ENCODE measurements at regions not wholly inside any gene's neighbourhood (a gene's known extent, or its start where the extent isn't known, plus 50 kb on each side); places are given as distances from the start of the nearest gene placed in this dataset.

GRCh38 chr10:4303045-4303444 is 518.0 kb upstream of the KLF6 start:
- no peak overlapping the region for H3K4me3 ChIP-seq (replicated peaks; ENCODE audit: insufficient read depth, low read length)
- TF ChIP-seq POLR2AphosphoS5 (IDR thresholded peaks at IDR 0.05; ENCODE audit: low read depth), result no peak
- no peak for TF ChIP-seq GABPA (IDR thresholded peaks at IDR 0.05; ENCODE audit: low read depth)
- no peak for TF ChIP-seq SPI1 (IDR thresholded peaks at IDR 0.05; ENCODE audit: borderline replicate concordance, low read depth)
- TF ChIP-seq, protein P1, sequence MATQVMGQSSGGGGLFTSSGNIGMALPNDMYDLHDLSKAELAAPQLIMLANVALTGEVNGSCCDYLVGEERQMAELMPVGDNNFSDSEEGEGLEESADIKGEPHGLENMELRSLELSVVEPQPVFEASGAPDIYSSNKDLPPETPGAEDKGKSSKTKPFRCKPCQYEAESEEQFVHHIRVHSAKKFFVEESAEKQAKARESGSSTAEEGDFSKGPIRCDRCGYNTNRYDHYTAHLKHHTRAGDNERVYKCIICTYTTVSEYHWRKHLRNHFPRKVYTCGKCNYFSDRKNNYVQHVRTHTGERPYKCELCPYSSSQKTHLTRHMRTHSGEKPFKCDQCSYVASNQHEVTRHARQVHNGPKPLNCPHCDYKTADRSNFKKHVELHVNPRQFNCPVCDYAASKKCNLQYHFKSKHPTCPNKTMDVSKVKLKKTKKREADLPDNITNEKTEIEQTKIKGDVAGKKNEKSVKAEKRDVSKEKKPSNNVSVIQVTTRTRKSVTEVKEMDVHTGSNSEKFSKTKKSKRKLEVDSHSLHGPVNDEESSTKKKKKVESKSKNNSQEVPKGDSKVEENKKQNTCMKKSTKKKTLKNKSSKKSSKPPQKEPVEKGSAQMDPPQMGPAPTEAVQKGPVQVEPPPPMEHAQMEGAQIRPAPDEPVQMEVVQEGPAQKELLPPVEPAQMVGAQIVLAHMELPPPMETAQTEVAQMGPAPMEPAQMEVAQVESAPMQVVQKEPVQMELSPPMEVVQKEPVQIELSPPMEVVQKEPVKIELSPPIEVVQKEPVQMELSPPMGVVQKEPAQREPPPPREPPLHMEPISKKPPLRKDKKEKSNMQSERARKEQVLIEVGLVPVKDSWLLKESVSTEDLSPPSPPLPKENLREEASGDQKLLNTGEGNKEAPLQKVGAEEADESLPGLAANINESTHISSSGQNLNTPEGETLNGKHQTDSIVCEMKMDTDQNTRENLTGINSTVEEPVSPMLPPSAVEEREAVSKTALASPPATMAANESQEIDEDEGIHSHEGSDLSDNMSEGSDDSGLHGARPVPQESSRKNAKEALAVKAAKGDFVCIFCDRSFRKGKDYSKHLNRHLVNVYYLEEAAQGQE (IDR thresholded peaks at IDR 0.05; ENCODE audit: insufficient replicate concordance, low read depth), result no peak
- H3K27ac ChIP-seq (replicated peaks), result no peak overlapping the region
- no peaks in the 10 kb centered on the region for H3K27me3 ChIP-seq (ENCODE audit: insufficient read depth, poor library complexity, severe bottlenecking)
- no peak for DNase-seq (ENCODE audit: low read depth in 1 of 2, low spot score in 1 of 2)

- no peak for DNase-seq (ENCODE audit: low read depth in 1 of 2, low spot score in 1 of 2)
- TF ChIP-seq, protein P1 (IDR thresholded peaks at IDR 0.05; ENCODE audit: insufficient replicate concordance, low read depth), result no peak
- no peak for TF ChIP-seq CTCF (IDR thresholded peaks at IDR 0.05; ENCODE audit: insufficient read depth, low read length)
- no peak for TF ChIP-seq POLR2AphosphoS5 (IDR thresholded peaks at IDR 0.05; ENCODE audit: low read depth)
- TF ChIP-seq GABPA (IDR thresholded peaks at IDR 0.05; ENCODE audit: low read depth), result no peak
- TF ChIP-seq SPI1 (IDR thresholded peaks at IDR 0.05; ENCODE audit: borderline replicate concordance, low read depth), result no peak
- Histone ChIP-seq H3K27ac (replicated peaks) (no peak overlapping the region), H3K4me3 (replicated peaks; ENCODE audit: insufficient read depth, low read length) (no peak overlapping the region), H3K27me3 (ENCODE audit: insufficient read depth, poor library complexity, severe bottlenecking) (no peaks in the 10 kb centered on the region)
Measured at GRCh38 chr10:4301291-4302045, 516.5 kb upstream of the KLF6 start.

GRCh38 chr10:4296161-4296560 is 511.2 kb upstream of the KLF6 start:
- H3K27me3 ChIP-seq (ENCODE audit: insufficient read depth, poor library complexity, severe bottlenecking), result no peaks in the 10 kb centered on the region
- H3K4me3 ChIP-seq (replicated peaks; ENCODE audit: insufficient read depth, low read length), result no peak overlapping the region
- TF ChIP-seq CTCF (IDR thresholded peaks at IDR 0.05; ENCODE audit: insufficient read depth, low read length) (no peak), SPI1 (IDR thresholded peaks at IDR 0.05; ENCODE audit: borderline replicate concordance, low read depth) (no peak), GABPA (IDR thresholded peaks at IDR 0.05; ENCODE audit: low read depth) (no peak), POLR2AphosphoS5 (IDR thresholded peaks at IDR 0.05; ENCODE audit: low read depth) (no peak)
- TF ChIP-seq, protein P1 (IDR thresholded peaks at IDR 0.05; ENCODE audit: insufficient replicate concordance, low read depth), result no peak
- no peak for DNase-seq (ENCODE audit: low read depth in 1 of 2, low spot score in 1 of 2)
- H3K27ac ChIP-seq (replicated peaks), result no peak overlapping the region
